SK-N-SH (cell line): ENCODE measurements at regions not wholly inside any gene's neighbourhood (a gene's known extent, or its start where the extent isn't known, plus 50 kb on each side); places are given as distances from the start of the nearest gene placed in this dataset.
A peak's percentile ranks its signal among the peaks of the same experiment; 100 is the strongest.

ENCODE experiments used
- CTCF ChIA-PET: fragments of 300-600, 350-600 bp; formaldehyde crosslinking; extraction: SDS; loops from one replicate; lab custom pipeline; 2021; lab: Yijun Ruan, JAX
- POLR2A ChIA-PET: fragments of 350-600 bp; sonication (Branson Sonifier 250); formaldehyde crosslinking; extraction: SDS; loops from one replicate; lab custom pipeline; 2020; ENCODE audit warnings: antibody characterized with exemption, inconsistent platforms; lab: Yijun Ruan, JAX
- DNase-seq: peaks from one replicate; pipeline ENCODE4 v3.0.0; 2012
- H2AFZ ChIP-seq: fragments of 200-600 bp; sonication (generic); 2 replicates; pipeline ENCODE4 v1.8.1; 2016; ENCODE audit warnings: antibody characterized with exemption, mild to moderate bottlenecking, low read depth
- H3F3A ChIP-seq: fragments of 200-600 bp; sonication (generic); replicated peaks from 2 replicates; pipeline ENCODE3; 2016; ENCODE audit warnings: antibody characterized with exemption, mild to moderate bottlenecking; ENCODE audit not compliant: insufficient read depth
- H3K27ac ChIP-seq, 2 experiments: fragments of 200-500 bp in 1 of 2; fragments of 200-600 bp in 1 of 2; sonication (Bioruptor generic) in 1 of 2; sonication (generic), shearing (Covaris generic) in 1 of 2; 2 replicates each; pipeline versions ENCODE4 v1.5.1 to v1.6.1; 2014 to 2016; ENCODE audit warnings: low read depth in 2 of 2, inconsistent platforms in 1 of 2, low read length in 1 of 2, mild to moderate bottlenecking in 1 of 2, mixed read lengths in 1 of 2
- H3K27me3 ChIP-seq: fragments of 200-600 bp; sonication (generic), shearing (Covaris generic); 2 replicates; pipeline ENCODE4 v1.6.1; 2016; ENCODE audit warnings: mixed run types; ENCODE audit not compliant: insufficient read depth
- H3K36me3 ChIP-seq, 2 experiments: fragments of 200-500 bp in 1 of 2; fragments of 200-600 bp in 1 of 2; sonication (Bioruptor generic) in 1 of 2; sonication (generic) in 1 of 2; replicated peaks in 1 of 2; 2 replicates each; pipeline versions ENCODE3 to v1.5.1; 2014 to 2016; ENCODE audit warnings: low read length in 1 of 2, mild to moderate bottlenecking in 1 of 2; ENCODE audit not compliant: insufficient read depth in 2 of 2, control insufficient read depth in 1 of 2
- H3K4me1 ChIP-seq, 2 experiments: fragments of 200-500 bp in 1 of 2; fragments of 200-600 bp in 1 of 2; sonication (Bioruptor generic) in 1 of 2; sonication (generic), shearing (Covaris generic) in 1 of 2; 2 replicates each; pipeline versions ENCODE4 v1.5.1 to v1.6.1; 2014 to 2016; ENCODE audit warnings: low read depth in 1 of 2, low read length in 1 of 2, mixed run types in 1 of 2; ENCODE audit not compliant: insufficient read depth in 2 of 2, control insufficient read depth in 1 of 2
- H3K4me2 ChIP-seq: fragments of 200-600 bp; sonication (generic), shearing (Covaris generic); 2 replicates; pipeline ENCODE4 v1.6.1; 2017; ENCODE audit warnings: mixed run types
- H3K4me3 ChIP-seq, 2 experiments: fragments of 200-500 bp in 1 of 2; fragments of 200-600 bp in 1 of 2; sonication (Bioruptor generic) in 1 of 2; sonication (generic), shearing (Covaris generic) in 1 of 2; 2 replicates each; pipeline versions ENCODE4 v1.5.1 to v1.8.1; 2014 to 2016; ENCODE audit warnings: low read depth in 2 of 2, inconsistent platforms in 1 of 2, low read length in 1 of 2, mild to moderate bottlenecking in 1 of 2, mixed read lengths in 1 of 2, moderate library complexity in 1 of 2
- H3K79me2 ChIP-seq: fragments of 200-600 bp; sonication (generic); 2 replicates; pipeline ENCODE4 v1.8.1; 2017; ENCODE audit warnings: mild to moderate bottlenecking; ENCODE audit not compliant: insufficient read depth
- H3K9ac ChIP-seq: fragments of 200-600 bp; sonication (generic); 2 replicates; pipeline ENCODE4 v1.6.1; 2017; ENCODE audit warnings: mixed run types
- H3K9me2 ChIP-seq: fragments of 200-600 bp; sonication (generic); 2 replicates; pipeline ENCODE4 v1.6.1; 2017; ENCODE audit warnings: mixed run types
- H3K9me3 ChIP-seq: fragments of 200-600 bp; sonication (generic); 2 replicates; pipeline ENCODE4 v1.6.1; 2017; ENCODE audit warnings: mixed run types, mild to moderate bottlenecking, moderate library complexity
- H4K20me1 ChIP-seq: fragments of 200-600 bp; sonication (generic); 2 replicates; pipeline ENCODE4 v1.6.1; 2017; ENCODE audit warnings: mild to moderate bottlenecking, mixed run types; ENCODE audit not compliant: insufficient read depth
- CHD2 ChIP-seq: fragments of 150-350 bp; IDR thresholded peaks from 2 replicates; pipeline ENCODE4 v1.6.1; 2018; ENCODE audit warnings: low read length; ENCODE audit not compliant: partially characterized antibody
- CTCF ChIP-seq: fragments of 200-600 bp; sonication (generic); IDR thresholded peaks from 2 replicates; pipeline ENCODE4 v1.6.1; 2017; ENCODE audit warnings: antibody characterized with exemption, mild to moderate bottlenecking, moderate library complexity
- ELF1 ChIP-seq: IDR thresholded peaks from 2 replicates; pipeline ENCODE4 v1.4.0; 2012
- EP300 ChIP-seq, 2 experiments: IDR thresholded peaks; 2 replicates each; pipeline versions ENCODE4 v1.4.0 to v1.6.1; 2012; ENCODE audit warnings: borderline replicate concordance in 1 of 2, low read depth in 1 of 2, low read length in 1 of 2
- FOXM1 ChIP-seq: IDR thresholded peaks from 2 replicates; pipeline ENCODE4 v1.4.0; 2012; ENCODE audit warnings: low read depth, mild to moderate bottlenecking
- GATA2 ChIP-seq: sonication (generic); formaldehyde crosslinking; IDR thresholded peaks from 2 replicates; pipeline ENCODE4 v1.5.0; 2020; ENCODE audit warnings: mild to moderate bottlenecking, missing genetic modification reagents
- IRF3 ChIP-seq: fragments of 150-350 bp; IDR thresholded peaks from 2 replicates; pipeline ENCODE4 v1.6.1; 2016; ENCODE audit warnings: mild to moderate bottlenecking, low read depth, low read length
- JUND ChIP-seq: IDR thresholded peaks from 2 replicates; pipeline ENCODE4 v1.4.0; 2012
- NRF1 ChIP-seq: IDR thresholded peaks from 2 replicates; pipeline ENCODE4 v1.6.1; 2012; ENCODE audit warnings: low read depth, mild to moderate bottlenecking, low read length
- POLR2AphosphoS5 ChIP-seq: IDR thresholded peaks from 2 replicates; pipeline ENCODE4 v1.6.1; 2012; ENCODE audit warnings: low read depth, low read length
- RCOR1 ChIP-seq: fragments of 150-350 bp; IDR thresholded peaks from 2 replicates; pipeline ENCODE4 v1.6.1; 2017; ENCODE audit warnings: antibody characterized with exemption, low read length
- RXRA ChIP-seq: IDR thresholded peaks from 2 replicates; pipeline ENCODE4 v1.4.0; 2012; ENCODE audit warnings: low read depth, mild to moderate bottlenecking, borderline replicate concordance
- SIN3A ChIP-seq: IDR thresholded peaks from 2 replicates; pipeline ENCODE4 v1.6.1; 2012; ENCODE audit warnings: low read depth, mild to moderate bottlenecking, low read length, moderate library complexity, borderline replicate concordance
- SMC3 ChIP-seq: IDR thresholded peaks from 2 replicates; pipeline ENCODE4 v1.6.1; 2012; ENCODE audit warnings: low read depth, low read length, improper control_type of control experiment
- TAF1 ChIP-seq: IDR thresholded peaks from 2 replicates; pipeline ENCODE4 v1.6.1; 2012; ENCODE audit warnings: low read depth, mild to moderate bottlenecking, low read length, moderate library complexity, borderline replicate concordance
- TEAD4 ChIP-seq: IDR thresholded peaks from 2 replicates; pipeline ENCODE4 v1.4.0; 2012; ENCODE audit warnings: mild to moderate bottlenecking, borderline replicate concordance; ENCODE audit not compliant: insufficient read depth
- USF1 ChIP-seq: IDR thresholded peaks from 2 replicates; pipeline ENCODE4 v1.4.0; 2012; ENCODE audit warnings: low read depth, borderline replicate concordance
- USF2 ChIP-seq: fragments of 150-350 bp; IDR thresholded peaks from 2 replicates; pipeline ENCODE4 v1.6.1; 2017; ENCODE audit warnings: antibody characterized with exemption, low read length, low read depth, borderline replicate concordance
- WGBS: methylation state at CpG from one replicate; pipeline ENCODE4 v1.1.6; 2017; ENCODE audit warnings: low lambda C conversion rate; 5-methylcytosine and 5-hydroxymethylcytosine counted together

GRCh38 chr7:106569500-106569929 lies 91.4 kb downstream of the CCDC71L start:
- no peak for TF ChIP-seq ELF1
- no peak for TF ChIP-seq CTCF
- TF ChIP-seq RXRA = no peak
- TF ChIP-seq RCOR1 = no peak
- no peak for TF ChIP-seq EP300 (IDR thresholded peaks at IDR 0.05; ENCODE audit: borderline replicate concordance in 1 of 2, low read depth in 1 of 2, low read length in 1 of 2)
- no peak for TF ChIP-seq SMC3
- H3K4me2 ChIP-seq = no peak overlapping the region
- no peaks in the 10 kb centered on the region for H3F3A ChIP-seq
- WGBS = 90% methylated on average over 10 of the region's 10 CpGs
- ChIA-PET POLR2A (interaction anchor here (1.2 to 1.3 kb wide), 3 partner anchors 91 to 599 kb away, joined by 4 read pairs; partner anchors contain the start of genes CCDC71L and HBP1), CTCF (interaction anchor here (0.9 to 3.2 kb wide), 7 partner anchors 13 to 512 kb away, joined by 3 to 21 read pairs (median 8); partner anchors contain the start of gene CCDC71L)
- no peak overlapping the region for H2AFZ ChIP-seq
- H3K27me3 ChIP-seq = no peaks in the 10 kb centered on the region
- no peaks in the 10 kb centered on the region for H3K9me3 ChIP-seq
- peaks cover 10 to 35% of the 10 kb centered on the region in 2 experiments; a peak in 3 of 4 replicates for H3K4me1 ChIP-seq
- H3K9me2 ChIP-seq = no peaks in the 10 kb centered on the region
- H3K79me2 ChIP-seq = no peaks in the 10 kb centered on the region
- no peak for DNase-seq
- H3K36me3 ChIP-seq = no peaks in the 10 kb centered on the region
- H3K27ac ChIP-seq = peak overlapping the region in 1 of 2 experiments; percentile 98; a peak in 2 of 4 replicates
- no peaks in the 10 kb centered on the region for H4K20me1 ChIP-seq
- H3K4me3 ChIP-seq = no peak overlapping the region
- H3K9ac ChIP-seq = no peak overlapping the region

GRCh38 chr7:106568680-106569499 lies 92.1 kb downstream of the CCDC71L start:
- Histone ChIP-seq H3F3A (no peaks in the 10 kb centered on the region), H3K9me3 (no peaks in the 10 kb centered on the region), H3K4me2 (no peak overlapping the region), H3K4me3 (no peak overlapping the region; a peak in 1 of 4 replicates), H3K27me3 (no peaks in the 10 kb centered on the region), H3K9me2 (no peaks in the 10 kb centered on the region), H3K27ac (peak overlapping the region in 1 of 2 experiments; percentile 98; a peak in 2 of 4 replicates), H3K9ac (no peak overlapping the region), H3K36me3 (no peaks in the 10 kb centered on the region), H3K4me1 (peaks cover 10 to 37% of the 10 kb centered on the region in 2 experiments; a peak in 3 of 4 replicates), H3K79me2 (no peaks in the 10 kb centered on the region), H2AFZ (peak overlapping the region; percentile 44; the same call in 1 of the 2 replicates), H4K20me1 (no peaks in the 10 kb centered on the region)
- DNase-seq = peak; percentile 80
- ChIA-PET CTCF (interaction anchor here (0.8 to 3.2 kb wide), 11 partner anchors 8 to 511 kb away, joined by 3 to 21 read pairs (median 4); partner anchors contain the start of gene CCDC71L), POLR2A (interaction anchor here (1.1 to 1.3 kb wide), 4 partner anchors 92 to 600 kb away, joined by 4 to 9 read pairs (median 4); partner anchors contain the start of genes CCDC71L, HBP1 and NAMPT)
- WGBS = 54% methylated on average over 4 of the region's 4 CpGs
- no peak for TF ChIP-seq USF1
- TF ChIP-seq SIN3A = no peak
- TF ChIP-seq TAF1 = no peak
- no peak for TF ChIP-seq RXRA
- no peak for TF ChIP-seq USF2
- no peak for TF ChIP-seq NRF1
- no peak for TF ChIP-seq IRF3
- TF ChIP-seq SMC3 = 0 out of 2 replicates have a peak, but pooled peaks have one; percentile 7
- TF ChIP-seq CHD2 = peak; percentile 76
- no peak for TF ChIP-seq FOXM1
- no peak for TF ChIP-seq TEAD4
- TF ChIP-seq JUND = no peak
- TF ChIP-seq POLR2AphosphoS5 = peak; percentile 31; the same call in 1 of the 2 replicates
- no peak for TF ChIP-seq ELF1
- peak; percentile 92 for TF ChIP-seq GATA2 (CRISPR knock-in tag)
